ENCODE measurements at regions not wholly inside any gene's neighbourhood (a gene's known extent, or its start where the extent isn't known, plus 50 kb on each side); places are given as distances from the start of the nearest gene placed in this dataset.

GRCh38 chr3:166593776-166594175 is 756.6 kb upstream of the BCHE start:
- in situ Hi-C loops (cut with MboI) (no loop called here), intact Hi-C loops (cut with micrococcal nuclease) (no loop called here)
- DNase-seq (ENCODE audit: extremely low read depth in 1 of 4, low spot score in 3 of 4) (no peak), FAIRE-seq (no peak), ATAC-seq (no peak)
- Histone ChIP-seq H3K27me3 (ENCODE audit: control insufficient read depth in 2 of 2, insufficient read depth in 2 of 2, low read length in 2 of 2) (no peaks in the 10 kb centered on the region), H3K27ac (ENCODE audit: extremely low read depth, low read depth, low read length) (no peak overlapping the region), H3K4me3 (no peak overlapping the region), H3K9me3 (replicated peaks; ENCODE audit: control insufficient read depth, insufficient read depth, low read depth, low read length) (no peaks in the 10 kb centered on the region), H3K79me2 (ENCODE audit: control insufficient read depth, insufficient read depth, low read length) (no peaks in the 10 kb centered on the region), H3K36me3 (ENCODE audit: control insufficient read depth, insufficient read depth, low read length) (no peaks in the 10 kb centered on the region), H3K9ac (ENCODE audit: insufficient read depth in 1 of 2, low read depth in 2 of 2, low read length in 2 of 2) (no peak overlapping the region), H3K4me1 (replicated peaks in 1 of 2; ENCODE audit: control insufficient read depth in 2 of 2, insufficient read depth in 2 of 2, low read length in 2 of 2) (no peaks in the 10 kb centered on the region), H2AFZ (ENCODE audit: low read depth, low read length) (no peak overlapping the region), H3K9me1 (ENCODE audit: control insufficient read depth, insufficient read depth, low read length) (no peaks in the 10 kb centered on the region), H4K20me1 (replicated peaks; ENCODE audit: control insufficient read depth, insufficient read depth, low read length) (no peaks in the 10 kb centered on the region), H3K4me2 (ENCODE audit: insufficient read depth, low read length) (no peak overlapping the region)
- CTCF ChIA-PET (ENCODE audit: low intra/inter-chr PET ratio) = no interaction called here
- TF ChIP-seq TCF15 (CRISPR knock-in tag; IDR thresholded peaks at IDR 0.05) = no peak
- TF ChIP-seq ZBTB17 (CRISPR knock-in tag; IDR thresholded peaks at IDR 0.05) = no peak
- no peak for TF ChIP-seq ZFP30 (CRISPR knock-in tag; IDR thresholded peaks at IDR 0.05; ENCODE audit: borderline replicate concordance)
- no peak for TF ChIP-seq FOXM1 (IDR thresholded peaks at IDR 0.05; ENCODE audit: low read depth)
- no peak for TF ChIP-seq FOXM1 (CRISPR knock-in tag; IDR thresholded peaks at IDR 0.05; ENCODE audit: low read depth)
- no peak for TF ChIP-seq NR4A1 (CRISPR knock-in tag; IDR thresholded peaks at IDR 0.05)
- TF ChIP-seq NR4A1 (tag; IDR thresholded peaks at IDR 0.05) = no peak
- TF ChIP-seq ZNF408 (CRISPR knock-in tag; IDR thresholded peaks at IDR 0.05; ENCODE audit: low read depth) = no peak
- TF ChIP-seq MNT (conservative IDR thresholded peaks at IDR 0.05) = no peak
- TF ChIP-seq DDX20 (tag; IDR thresholded peaks at IDR 0.05; ENCODE audit: low read depth) = no peak
- no peak for TF ChIP-seq BMI1 (IDR thresholded peaks at IDR 0.05; ENCODE audit: low read length)
- no peak for TF ChIP-seq RAD51 (IDR thresholded peaks at IDR 0.05; ENCODE audit: borderline replicate concordance, low read depth)
- no peak for TF ChIP-seq NCOA1 (IDR thresholded peaks at IDR 0.05; ENCODE audit: low read depth)
- TF ChIP-seq DNMT1 (IDR thresholded peaks at IDR 0.05) = no peak
- TF ChIP-seq ZKSCAN3 (CRISPR knock-in tag; IDR thresholded peaks at IDR 0.05) = no peak
- no peak for TF ChIP-seq KLF16 (IDR thresholded peaks at IDR 0.05)
- no peak for TF ChIP-seq FOXK2 (conservative IDR thresholded peaks at IDR 0.05 in 1 of 2, IDR thresholded peaks at IDR 0.05 in 1 of 2; ENCODE audit: low read depth in 2 of 2)
- no peak for TF ChIP-seq MYC (IDR thresholded peaks at IDR 0.05; ENCODE audit: low read depth, low read length)
- TF ChIP-seq MYC (CRISPR knock-in tag; IDR thresholded peaks at IDR 0.05; ENCODE audit: borderline replicate concordance, low read depth) = no peak
- TF ChIP-seq ZNF696 (CRISPR knock-in tag; conservative IDR thresholded peaks at IDR 0.05) = no peak
- 0% methylated on average over 1 of the region's 1 CpG for WGBS (ENCODE audit: insufficient coverage, low coverage, missing lambda C conversion rate)
- no TSS peak for BruUV-seq (replicated peaks)
- POLR2A ChIA-PET = no interaction called here

Data from K562 (cell line).